GM23338 (cell line): ENCODE measurements at regions not wholly inside any gene's neighbourhood (a gene's known extent, or its start where the extent isn't known, plus 50 kb on each side); places are given as distances from the start of the nearest gene placed in this dataset.

Source experiments
- ATAC-seq: fragments of 200-7000 bp; cut with Tn5 transposase; 3 replicates; pipeline ENCODE4 v1.9.1; 2020
- DNase-seq: peaks from one replicate; pipeline ENCODE4 v3.0.0-alpha.2; 2015; ENCODE audit warnings: low spot score
- H2AFZ ChIP-seq: fragments of 200-600 bp; sonication (generic); 2 replicates; pipeline ENCODE4 v1.8.0; 2016; ENCODE audit warnings: antibody characterized with exemption, mild to moderate bottlenecking, moderate library complexity
- H3F3A ChIP-seq: fragments of 200-600 bp; sonication (generic); replicated peaks from 2 replicates; pipeline ENCODE4 v1.8.0; 2017; ENCODE audit warnings: antibody characterized with exemption, mixed run types, low read depth
- H3K27ac ChIP-seq: fragments of 200-600 bp; sonication (generic); 2 replicates; pipeline ENCODE4 v1.6.1; 2016; ENCODE audit warnings: low read depth
- H3K27me3 ChIP-seq: fragments of 200-600 bp; sonication (generic); 2 replicates; pipeline ENCODE4 v1.8.0; 2016; ENCODE audit warnings: mild to moderate bottlenecking, mixed run types, moderate library complexity; ENCODE audit not compliant: insufficient read depth
- H3K36me3 ChIP-seq: fragments of 200-600 bp; sonication (generic); 2 replicates; pipeline ENCODE4 v1.8.0; 2016; ENCODE audit warnings: mild to moderate bottlenecking; ENCODE audit not compliant: insufficient read depth
- H3K4me1 ChIP-seq: fragments of 200-600 bp; sonication (generic); 2 replicates; pipeline ENCODE4 v1.8.0; 2016; ENCODE audit warnings: mild to moderate bottlenecking, moderate library complexity; ENCODE audit not compliant: insufficient read depth
- H3K4me2 ChIP-seq: fragments of 200-600 bp; sonication (generic); 2 replicates; pipeline ENCODE4 v1.7.1; 2017; ENCODE audit warnings: mixed run types
- H3K4me3 ChIP-seq: fragments of 200-600 bp; sonication (generic); 2 replicates; pipeline ENCODE4 v1.6.1; 2016; ENCODE audit warnings: mixed run types
- H3K79me2 ChIP-seq: fragments of 200-600 bp; sonication (generic); replicated peaks from 2 replicates; pipeline ENCODE4 v1.8.0; 2017; ENCODE audit warnings: mild to moderate bottlenecking; ENCODE audit not compliant: insufficient read depth
- H3K9me2 ChIP-seq: fragments of 200-600 bp; sonication (generic); 2 replicates; pipeline ENCODE4 v1.8.0; 2017; ENCODE audit not compliant: insufficient read depth
- H4K20me1 ChIP-seq: fragments of 200-600 bp; sonication (generic); replicated peaks from 2 replicates; pipeline ENCODE4 v1.8.0; 2017; ENCODE audit warnings: mild to moderate bottlenecking; ENCODE audit not compliant: insufficient read depth
- H3K27ac Mint-ChIP-seq: 2 replicates; pipeline ENCODE4 v1.8.0; 2020; ENCODE audit warnings: inconsistent platforms, mild to moderate bottlenecking, moderate library complexity, mixed read lengths
- H3K27me3 Mint-ChIP-seq: 3 replicates; pipeline ENCODE4 v1.8.0; 2022; ENCODE audit warnings: low read depth, mild to moderate bottlenecking, moderate library complexity, mixed read lengths, inconsistent platforms; ENCODE audit not compliant: insufficient read depth, poor library complexity
- H3K36me3 Mint-ChIP-seq: 3 replicates; pipeline ENCODE4 v1.8.0; 2021; ENCODE audit warnings: low read depth, mild to moderate bottlenecking, inconsistent platforms, moderate library complexity, mixed read lengths
- H3K4me1 Mint-ChIP-seq: 3 replicates; pipeline ENCODE4 v1.8.0; 2020; ENCODE audit warnings: mild to moderate bottlenecking, inconsistent platforms, mixed read lengths
- H3K4me3 Mint-ChIP-seq: 3 replicates; pipeline ENCODE4 v1.8.0; 2021; ENCODE audit warnings: moderate library complexity, mild to moderate bottlenecking, inconsistent platforms, mixed read lengths
- H3K9me3 Mint-ChIP-seq: 3 replicates; pipeline ENCODE4 v1.8.0; 2020; ENCODE audit warnings: moderate library complexity, mild to moderate bottlenecking, inconsistent platforms, mixed read lengths
- CREB1 ChIP-seq: fragments of 250-450 bp; sonication (Bioruptor Pico); IDR thresholded peaks from 2 replicates; pipeline ENCODE4 v1.5.0; 2020; ENCODE audit warnings: low read depth, mild to moderate bottlenecking, moderate library complexity
- CTCF ChIP-seq, 2 experiments: fragments of 200-600 bp in 1 of 2; sonication (generic) in 1 of 2; conservative IDR thresholded peaks; 2 replicates each; pipeline versions ENCODE4 v1.5.1 to v1.6.1; 2016 to 2017; ENCODE audit warnings: antibody characterized with exemption in 2 of 2, low read depth in 2 of 2, mild to moderate bottlenecking in 2 of 2, moderate library complexity in 1 of 2
- ETS1 ChIP-seq: IDR thresholded peaks from 2 replicates; pipeline ENCODE4 v1.6.1; 2016; ENCODE audit warnings: antibody characterized with exemption
- EZH2 ChIP-seq: fragments of 200-600 bp; sonication (generic); IDR thresholded peaks from one replicate; pipeline ENCODE4 v1.8.0; 2017; ENCODE audit warnings: antibody characterized with exemption, mild to moderate bottlenecking, low read depth; ENCODE audit not compliant: unreplicated experiment
- EZH2phosphoT487 ChIP-seq: fragments of 200-600 bp; sonication (generic); IDR thresholded peaks from one replicate; pipeline ENCODE4 v1.8.1; 2018; ENCODE audit warnings: antibody characterized with exemption; ENCODE audit not compliant: unreplicated experiment
- JUNB ChIP-seq: IDR thresholded peaks from one replicate; pipeline ENCODE4 v1.6.1; 2016; ENCODE audit warnings: antibody characterized with exemption; ENCODE audit not compliant: unreplicated experiment
- NANOG ChIP-seq: IDR thresholded peaks from 2 replicates; pipeline ENCODE4 v1.6.1; 2016; ENCODE audit warnings: antibody characterized with exemption, borderline replicate concordance
- POLR2AphosphoS5 ChIP-seq: IDR thresholded peaks from 2 replicates; pipeline ENCODE4 v1.6.1; 2016; ENCODE audit warnings: antibody characterized with exemption, low read depth
- REST ChIP-seq: IDR thresholded peaks from one replicate; pipeline ENCODE4 v1.6.1; 2018; ENCODE audit warnings: antibody characterized with exemption; ENCODE audit not compliant: unreplicated experiment
- STAT1 ChIP-seq: IDR thresholded peaks from one replicate; pipeline ENCODE4 v1.6.1; 2016; ENCODE audit warnings: antibody characterized with exemption; ENCODE audit not compliant: unreplicated experiment
- ZNF114 ChIP-seq: fragments of 250-450 bp; sonication (Bioruptor Pico); IDR thresholded peaks from 2 replicates; pipeline ENCODE4 v1.5.0; 2020; ENCODE audit warnings: mild to moderate bottlenecking, moderate library complexity
- ZNF331 ChIP-seq: fragments of 250-450 bp; sonication (Bioruptor Pico); IDR thresholded peaks from 2 replicates; pipeline ENCODE4 v1.5.0; 2020; ENCODE audit warnings: low read depth, mild to moderate bottlenecking, moderate library complexity
- ZNF462 ChIP-seq: fragments of 250-450 bp; sonication (Bioruptor Pico); IDR thresholded peaks from 2 replicates; pipeline ENCODE4 v1.5.0; 2020; ENCODE audit warnings: mild to moderate bottlenecking, moderate library complexity

- no peak for DNase-seq
- Mint-ChIP-seq H3K4me3 (no peak overlapping the region), H3K36me3 (no peaks in the 10 kb centered on the region), H3K27me3 (no peaks in the 10 kb centered on the region), H3K4me1 (peaks cover 11% of the 10 kb centered on the region), H3K27ac (no peak overlapping the region), H3K9me3 (no peaks in the 10 kb centered on the region)
- Histone ChIP-seq H3K4me1 (no peaks in the 10 kb centered on the region), H4K20me1 (no peaks in the 10 kb centered on the region), H3K9me2 (no peaks in the 10 kb centered on the region), H3K36me3 (no peaks in the 10 kb centered on the region), H3K79me2 (no peaks in the 10 kb centered on the region), H2AFZ (no peak overlapping the region; the same call in 1 of the 2 replicates), H3K27me3 (no peaks in the 10 kb centered on the region), H3K4me2 (no peak overlapping the region), H3K4me3 (no peak overlapping the region), H3F3A (no peaks in the 10 kb centered on the region), H3K27ac (no peak overlapping the region)
- TF ChIP-seq NANOG (no peak), CREB1 (no peak), ZNF331 (CRISPR knock-in tag) (no peak), CTCF (conservative IDR thresholded peaks at IDR 0.05; ENCODE audit: low read depth in 2 of 2) (no peak), ETS1 (no peak), ZNF462 (no peak), EZH2phosphoT487 (no peak), JUNB (no peak), EZH2 (no peak), ZNF114 (no peak), REST (no peak), POLR2AphosphoS5 (no peak), STAT1 (no peak)
- ATAC-seq: no peak
Observed at GRCh38 chr11:13220148-13220547, 57.4 kb upstream of the BMAL1 start.
